ENCODE measurements at regions not wholly inside any gene's neighbourhood (a gene's known extent, or its start where the extent isn't known, plus 50 kb on each side); places are given as distances from the start of the nearest gene placed in this dataset.

DNA sequence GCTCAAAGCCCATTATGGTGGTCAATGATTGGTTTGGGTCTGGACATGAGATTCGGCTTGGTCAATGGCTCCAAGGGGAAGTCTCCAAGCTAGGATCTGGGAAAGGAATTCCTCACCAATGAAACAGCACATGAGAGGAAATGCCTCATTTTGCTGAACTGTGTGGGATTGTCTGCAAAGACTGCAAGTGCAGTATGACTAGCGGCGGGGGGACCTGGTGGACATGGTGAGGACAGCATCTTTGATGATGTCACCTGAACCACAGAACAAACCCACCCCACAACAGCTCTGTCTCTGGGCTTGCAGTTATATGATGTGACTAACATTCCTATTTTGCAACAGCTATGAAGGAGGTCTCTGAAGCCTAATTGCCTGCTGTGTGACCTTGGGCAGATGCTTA, 50.6 kb upstream of the NKD1 start:
- H3K4me3 ChIP-seq (ENCODE audit: insufficient read depth, low read length) = no peak overlapping the region
- no peaks in the 10 kb centered on the region for H3K9me3 ChIP-seq (ENCODE audit: low read depth, low read length)
- peak; percentile 87 for DNase-seq (ENCODE audit: insufficient read length, low spot score, missing footprints)
- H3K4me1 ChIP-seq (ENCODE audit: insufficient read depth, low read length) = peaks cover 3% of the 10 kb centered on the region
- no peaks in the 10 kb centered on the region for H3K36me3 ChIP-seq (ENCODE audit: insufficient read depth, low read length)
- TF ChIP-seq, protein P1, sequence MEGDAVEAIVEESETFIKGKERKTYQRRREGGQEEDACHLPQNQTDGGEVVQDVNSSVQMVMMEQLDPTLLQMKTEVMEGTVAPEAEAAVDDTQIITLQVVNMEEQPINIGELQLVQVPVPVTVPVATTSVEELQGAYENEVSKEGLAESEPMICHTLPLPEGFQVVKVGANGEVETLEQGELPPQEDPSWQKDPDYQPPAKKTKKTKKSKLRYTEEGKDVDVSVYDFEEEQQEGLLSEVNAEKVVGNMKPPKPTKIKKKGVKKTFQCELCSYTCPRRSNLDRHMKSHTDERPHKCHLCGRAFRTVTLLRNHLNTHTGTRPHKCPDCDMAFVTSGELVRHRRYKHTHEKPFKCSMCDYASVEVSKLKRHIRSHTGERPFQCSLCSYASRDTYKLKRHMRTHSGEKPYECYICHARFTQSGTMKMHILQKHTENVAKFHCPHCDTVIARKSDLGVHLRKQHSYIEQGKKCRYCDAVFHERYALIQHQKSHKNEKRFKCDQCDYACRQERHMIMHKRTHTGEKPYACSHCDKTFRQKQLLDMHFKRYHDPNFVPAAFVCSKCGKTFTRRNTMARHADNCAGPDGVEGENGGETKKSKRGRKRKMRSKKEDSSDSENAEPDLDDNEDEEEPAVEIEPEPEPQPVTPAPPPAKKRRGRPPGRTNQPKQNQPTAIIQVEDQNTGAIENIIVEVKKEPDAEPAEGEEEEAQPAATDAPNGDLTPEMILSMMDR (IDR thresholded peaks at IDR 0.05; ENCODE audit: extremely low read depth, low read depth, low read length) = no peak
- H2AFZ ChIP-seq (ENCODE audit: low read length) = no peak overlapping the region
- no peaks in the 10 kb centered on the region for H4K20me1 ChIP-seq (ENCODE audit: insufficient read depth, low read length)
- H3K79me2 ChIP-seq (ENCODE audit: insufficient read depth, low read length) = no peaks in the 10 kb centered on the region
- H3K4me2 ChIP-seq (ENCODE audit: insufficient read depth, low read length) = peak overlapping the region; percentile 0
- no peak overlapping the region for H3K27ac ChIP-seq (ENCODE audit: low read depth, low read length)
- no peaks in the 10 kb centered on the region for H3K27me3 ChIP-seq (ENCODE audit: insufficient read depth, low read length)

DNA sequence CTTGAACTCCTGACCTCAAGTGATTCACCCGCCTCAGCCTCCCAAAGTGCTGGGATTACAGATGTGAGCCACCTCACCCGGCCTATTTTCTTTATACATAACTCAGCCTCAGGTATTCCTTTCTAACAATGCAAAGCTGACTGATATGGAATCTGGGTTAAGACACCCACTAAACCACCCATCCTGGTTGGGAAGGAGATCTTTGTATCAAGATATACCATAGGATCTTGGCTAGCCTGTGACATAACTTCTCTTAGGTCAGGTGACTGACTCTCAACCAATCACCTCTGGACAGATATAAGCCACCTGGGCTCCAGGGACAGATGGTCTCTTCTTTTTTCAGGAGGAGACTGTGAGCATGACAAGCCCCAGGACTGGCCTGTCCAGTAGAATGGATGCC, 51.2 kb upstream of the NKD1 start:
- no peaks in the 10 kb centered on the region for H4K20me1 ChIP-seq (ENCODE audit: insufficient read depth, low read length)
- DNase-seq (ENCODE audit: insufficient read length, low spot score, missing footprints) = no peak
- no peaks in the 10 kb centered on the region for H3K9me3 ChIP-seq (ENCODE audit: low read depth, low read length)
- no peak overlapping the region for H2AFZ ChIP-seq (ENCODE audit: low read length)
- peaks cover 3% of the 10 kb centered on the region for H3K4me1 ChIP-seq (ENCODE audit: insufficient read depth, low read length)
- H3K27ac ChIP-seq (ENCODE audit: low read depth, low read length) = no peak overlapping the region
- H3K27me3 ChIP-seq (ENCODE audit: insufficient read depth, low read length) = no peaks in the 10 kb centered on the region
- TF ChIP-seq, protein P1 (IDR thresholded peaks at IDR 0.05; ENCODE audit: extremely low read depth, low read depth, low read length) = no peak
- H3K36me3 ChIP-seq (ENCODE audit: insufficient read depth, low read length) = no peaks in the 10 kb centered on the region
- no peaks in the 10 kb centered on the region for H3K79me2 ChIP-seq (ENCODE audit: insufficient read depth, low read length)
- H3K4me2 ChIP-seq (ENCODE audit: insufficient read depth, low read length) = peak overlapping the region; percentile 0
- H3K4me3 ChIP-seq (ENCODE audit: insufficient read depth, low read length) = no peak overlapping the region

DNA sequence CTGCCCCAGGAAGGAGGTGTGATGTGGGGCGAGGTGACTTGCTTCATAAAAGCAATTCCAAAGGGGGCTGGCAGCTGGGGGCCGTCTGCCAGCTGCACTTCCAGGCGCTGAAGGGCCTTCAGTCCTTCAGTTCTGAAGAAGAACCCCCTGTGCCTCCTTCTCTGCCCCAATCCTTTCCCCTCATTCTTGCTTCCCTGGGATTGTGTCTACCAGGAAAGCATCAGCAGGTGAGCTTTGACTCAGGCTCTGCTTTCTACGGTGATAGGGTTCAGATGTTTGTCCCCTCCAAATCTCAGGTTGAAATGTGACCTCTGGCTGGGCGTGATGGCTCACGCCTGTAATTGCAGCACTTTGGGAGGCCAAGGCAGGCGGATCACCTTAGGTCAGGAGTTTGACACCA, 52.5 kb upstream of the NKD1 start:
- H3K36me3 ChIP-seq (ENCODE audit: insufficient read depth, low read length) = no peaks in the 10 kb centered on the region
- H3K27me3 ChIP-seq (ENCODE audit: insufficient read depth, low read length) = no peaks in the 10 kb centered on the region
- H2AFZ ChIP-seq (ENCODE audit: low read length) = no peak overlapping the region
- H3K27ac ChIP-seq (ENCODE audit: low read depth, low read length) = no peak overlapping the region
- H3K4me1 ChIP-seq (ENCODE audit: insufficient read depth, low read length) = peaks cover 3% of the 10 kb centered on the region
- H3K9me3 ChIP-seq (ENCODE audit: low read depth, low read length) = no peaks in the 10 kb centered on the region
- no peak for DNase-seq (ENCODE audit: insufficient read length, low spot score, missing footprints)
- no peaks in the 10 kb centered on the region for H4K20me1 ChIP-seq (ENCODE audit: insufficient read depth, low read length)
- no peak overlapping the region for H3K4me2 ChIP-seq (ENCODE audit: insufficient read depth, low read length)
- no peaks in the 10 kb centered on the region for H3K79me2 ChIP-seq (ENCODE audit: insufficient read depth, low read length)
- no peak overlapping the region for H3K4me3 ChIP-seq (ENCODE audit: insufficient read depth, low read length)
- TF ChIP-seq, protein P1 (IDR thresholded peaks at IDR 0.05; ENCODE audit: extremely low read depth, low read depth, low read length) = no peak

DNA sequence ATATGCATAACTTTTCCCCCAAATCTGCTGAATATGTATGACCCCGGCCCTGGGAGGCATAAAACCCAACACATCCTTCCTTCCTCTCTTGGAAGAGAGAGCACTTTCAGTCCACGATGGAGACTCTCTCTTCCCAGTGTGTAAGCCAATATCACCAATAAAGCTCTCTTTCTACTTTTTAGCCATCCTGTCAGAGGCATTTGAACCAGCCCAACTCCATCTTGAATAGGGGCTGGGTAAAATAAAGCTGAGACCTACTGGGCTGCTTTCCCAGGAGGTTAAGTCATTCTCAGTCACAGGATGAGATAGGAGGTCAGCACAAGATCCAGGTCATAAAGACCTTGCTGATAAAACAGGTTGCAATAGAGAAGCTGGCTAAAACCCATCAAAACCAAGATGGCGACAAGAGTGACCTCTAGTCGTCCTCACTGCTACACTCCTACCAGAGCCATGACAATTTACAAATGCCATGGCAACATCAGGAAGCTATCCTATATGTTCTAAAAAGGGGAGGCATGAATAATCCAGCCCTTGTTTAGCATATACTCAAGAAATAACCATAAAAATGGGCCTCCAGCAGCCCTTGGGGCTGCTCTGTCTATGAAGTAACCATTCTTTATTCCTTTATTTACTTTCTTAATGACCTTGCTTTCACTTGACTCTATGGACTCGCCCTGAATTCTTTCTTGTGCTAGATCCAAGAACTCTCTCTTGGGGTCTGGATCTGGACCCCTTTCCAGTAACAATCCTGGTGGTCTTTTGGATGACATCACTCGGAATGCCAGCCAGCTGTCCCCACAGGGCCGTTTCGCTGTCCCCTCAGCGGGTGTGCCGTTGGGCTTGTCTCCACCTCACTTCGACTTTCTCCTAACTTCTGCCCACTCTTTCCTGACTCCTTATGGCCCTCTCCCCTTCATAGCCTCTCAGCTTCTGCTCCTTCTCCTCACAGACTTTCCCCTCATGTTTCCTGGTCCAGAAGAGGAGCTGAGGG, 53.4 kb upstream of the NKD1 start:
- Histone ChIP-seq H3K4me1 (ENCODE audit: insufficient read depth, low read length) (peaks cover 3% of the 10 kb centered on the region), H3K4me3 (ENCODE audit: insufficient read depth, low read length) (no peak overlapping the region), H3K36me3 (ENCODE audit: insufficient read depth, low read length) (no peaks in the 10 kb centered on the region), H3K27me3 (ENCODE audit: insufficient read depth, low read length) (no peaks in the 10 kb centered on the region), H4K20me1 (ENCODE audit: insufficient read depth, low read length) (no peaks in the 10 kb centered on the region), H3K4me2 (ENCODE audit: insufficient read depth, low read length) (no peak overlapping the region), H3K9me3 (ENCODE audit: low read depth, low read length) (no peaks in the 10 kb centered on the region), H2AFZ (ENCODE audit: low read length) (no peak overlapping the region), H3K27ac (ENCODE audit: low read depth, low read length) (no peak overlapping the region), H3K79me2 (ENCODE audit: insufficient read depth, low read length) (no peaks in the 10 kb centered on the region)
- DNase-seq (ENCODE audit: insufficient read length, low spot score, missing footprints) = no peak
- TF ChIP-seq, protein P1 (IDR thresholded peaks at IDR 0.05; ENCODE audit: extremely low read depth, low read depth, low read length) = no peak

Data from osteoblast (primary cell).